ENCODE measurements at regions not wholly inside any gene's neighbourhood (a gene's known extent, or its start where the extent isn't known, plus 50 kb on each side); places are given as distances from the start of the nearest gene placed in this dataset.

- no peak overlapping the region for H3K9ac ChIP-seq (ENCODE audit: low read length)
- no peak overlapping the region for H3K4me3 Mint-ChIP-seq (ENCODE audit: unreplicated experiment)
- H3K4me3 ChIP-seq (ENCODE audit: insufficient read depth, low read depth, low read length) = no peak overlapping the region
- no peaks in the 10 kb centered on the region for H3K27me3 ChIP-seq (ENCODE audit: insufficient read depth, low read length)
- DNase-seq (ENCODE audit: low read depth) = no peak
- no peaks in the 10 kb centered on the region for H3K36me3 ChIP-seq (ENCODE audit: insufficient read depth, low read length)
- no peak overlapping the region for H3K4me2 ChIP-seq (ENCODE audit: low read length)
- no peak for FAIRE-seq
- no peaks in the 10 kb centered on the region for H4K20me1 ChIP-seq (ENCODE audit: insufficient read depth, low read length)
- H3K9me3 ChIP-seq (ENCODE audit: insufficient read depth, low read depth, low read length) = no peaks in the 10 kb centered on the region
- H2AFZ ChIP-seq (ENCODE audit: low read depth, low read length) = no peak overlapping the region
- no peaks in the 10 kb centered on the region for H3K36me3 Mint-ChIP-seq (ENCODE audit: low read depth, unreplicated experiment)
- H3K4me1 Mint-ChIP-seq (ENCODE audit: low read depth, unreplicated experiment) = no peaks in the 10 kb centered on the region
- no peaks in the 10 kb centered on the region for H3K27me3 Mint-ChIP-seq (ENCODE audit: low read depth, unreplicated experiment)
- H3K79me2 ChIP-seq (ENCODE audit: insufficient read depth, low read length) = no peaks in the 10 kb centered on the region
- TF ChIP-seq EZH2 (IDR thresholded peaks at IDR 0.05; ENCODE audit: insufficient read depth, low read length) = no peak
- TF ChIP-seq, protein P1, sequence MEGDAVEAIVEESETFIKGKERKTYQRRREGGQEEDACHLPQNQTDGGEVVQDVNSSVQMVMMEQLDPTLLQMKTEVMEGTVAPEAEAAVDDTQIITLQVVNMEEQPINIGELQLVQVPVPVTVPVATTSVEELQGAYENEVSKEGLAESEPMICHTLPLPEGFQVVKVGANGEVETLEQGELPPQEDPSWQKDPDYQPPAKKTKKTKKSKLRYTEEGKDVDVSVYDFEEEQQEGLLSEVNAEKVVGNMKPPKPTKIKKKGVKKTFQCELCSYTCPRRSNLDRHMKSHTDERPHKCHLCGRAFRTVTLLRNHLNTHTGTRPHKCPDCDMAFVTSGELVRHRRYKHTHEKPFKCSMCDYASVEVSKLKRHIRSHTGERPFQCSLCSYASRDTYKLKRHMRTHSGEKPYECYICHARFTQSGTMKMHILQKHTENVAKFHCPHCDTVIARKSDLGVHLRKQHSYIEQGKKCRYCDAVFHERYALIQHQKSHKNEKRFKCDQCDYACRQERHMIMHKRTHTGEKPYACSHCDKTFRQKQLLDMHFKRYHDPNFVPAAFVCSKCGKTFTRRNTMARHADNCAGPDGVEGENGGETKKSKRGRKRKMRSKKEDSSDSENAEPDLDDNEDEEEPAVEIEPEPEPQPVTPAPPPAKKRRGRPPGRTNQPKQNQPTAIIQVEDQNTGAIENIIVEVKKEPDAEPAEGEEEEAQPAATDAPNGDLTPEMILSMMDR (IDR thresholded peaks at IDR 0.05; ENCODE audit: insufficient read depth, low read depth, low read length) = no peak
- H3K9me3 Mint-ChIP-seq (ENCODE audit: unreplicated experiment) = no peaks in the 10 kb centered on the region
- no peak overlapping the region for H3K27ac ChIP-seq (ENCODE audit: low read depth, low read length)
- H3K27ac Mint-ChIP-seq (ENCODE audit: unreplicated experiment) = no peak overlapping the region
- H3K4me1 ChIP-seq (ENCODE audit: insufficient read depth, low read length) = no peaks in the 10 kb centered on the region
These were observed 944.0 kb upstream of the CITED2 start for GRCh38 chr6:140318408-140318807.

DNA sequence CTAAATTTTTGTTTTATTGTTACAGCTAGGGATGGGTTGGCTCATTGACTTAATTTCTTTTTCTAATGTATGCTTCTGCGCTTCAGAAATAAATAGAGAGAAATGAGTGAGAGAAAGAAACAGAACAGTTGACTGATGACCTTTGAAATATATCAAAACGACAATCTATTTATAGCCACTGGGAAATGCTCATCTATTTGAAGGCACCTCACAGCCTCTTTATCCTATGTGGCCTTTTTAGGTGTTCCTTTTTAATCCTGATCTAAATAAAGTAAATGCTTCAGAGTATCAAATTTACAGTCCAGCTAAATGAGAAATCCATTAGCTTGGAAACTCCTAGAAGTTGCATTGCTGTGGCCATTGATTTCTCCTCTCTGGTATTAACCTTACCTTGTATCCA is 943.5 kb upstream of the CITED2 start:
- Histone ChIP-seq H3K4me2 (ENCODE audit: low read length) (no peak overlapping the region), H2AFZ (ENCODE audit: low read depth, low read length) (no peak overlapping the region), H3K79me2 (ENCODE audit: insufficient read depth, low read length) (no peaks in the 10 kb centered on the region), H3K9me3 (ENCODE audit: insufficient read depth, low read depth, low read length) (no peaks in the 10 kb centered on the region), H3K27ac (ENCODE audit: low read depth, low read length) (no peak overlapping the region), H3K36me3 (ENCODE audit: insufficient read depth, low read length) (no peaks in the 10 kb centered on the region), H3K4me1 (ENCODE audit: insufficient read depth, low read length) (no peaks in the 10 kb centered on the region), H3K27me3 (ENCODE audit: insufficient read depth, low read length) (no peaks in the 10 kb centered on the region), H4K20me1 (ENCODE audit: insufficient read depth, low read length) (no peaks in the 10 kb centered on the region), H3K9ac (ENCODE audit: low read length) (no peak overlapping the region), H3K4me3 (ENCODE audit: insufficient read depth, low read depth, low read length) (no peak overlapping the region)
- no peaks in the 10 kb centered on the region for H3K36me3 Mint-ChIP-seq (ENCODE audit: low read depth, unreplicated experiment)
- H3K27ac Mint-ChIP-seq (ENCODE audit: unreplicated experiment) = no peak overlapping the region
- H3K4me1 Mint-ChIP-seq (ENCODE audit: low read depth, unreplicated experiment) = no peaks in the 10 kb centered on the region
- FAIRE-seq (no peak), DNase-seq (ENCODE audit: low read depth) (no peak)
- TF ChIP-seq, protein P1 (IDR thresholded peaks at IDR 0.05; ENCODE audit: insufficient read depth, low read depth, low read length) = no peak
- no peak for TF ChIP-seq EZH2 (IDR thresholded peaks at IDR 0.05; ENCODE audit: insufficient read depth, low read length)
- no peak overlapping the region for H3K4me3 Mint-ChIP-seq (ENCODE audit: unreplicated experiment)
- no peaks in the 10 kb centered on the region for H3K9me3 Mint-ChIP-seq (ENCODE audit: unreplicated experiment)
- no peaks in the 10 kb centered on the region for H3K27me3 Mint-ChIP-seq (ENCODE audit: low read depth, unreplicated experiment)

GRCh38 chr6:140316966-140317365 is 942.5 kb upstream of the CITED2 start:
- no peak overlapping the region for H3K4me3 Mint-ChIP-seq (ENCODE audit: unreplicated experiment)
- Histone ChIP-seq H4K20me1 (ENCODE audit: insufficient read depth, low read length) (no peaks in the 10 kb centered on the region), H3K79me2 (ENCODE audit: insufficient read depth, low read length) (no peaks in the 10 kb centered on the region), H3K36me3 (ENCODE audit: insufficient read depth, low read length) (no peaks in the 10 kb centered on the region), H3K4me1 (ENCODE audit: insufficient read depth, low read length) (no peaks in the 10 kb centered on the region), H3K27me3 (ENCODE audit: insufficient read depth, low read length) (no peaks in the 10 kb centered on the region), H3K4me3 (ENCODE audit: insufficient read depth, low read depth, low read length) (no peak overlapping the region), H3K9me3 (ENCODE audit: insufficient read depth, low read depth, low read length) (no peaks in the 10 kb centered on the region), H3K9ac (ENCODE audit: low read length) (no peak overlapping the region), H3K4me2 (ENCODE audit: low read length) (no peak overlapping the region), H3K27ac (ENCODE audit: low read depth, low read length) (no peak overlapping the region), H2AFZ (ENCODE audit: low read depth, low read length) (no peak overlapping the region)
- no peaks in the 10 kb centered on the region for H3K9me3 Mint-ChIP-seq (ENCODE audit: unreplicated experiment)
- no peaks in the 10 kb centered on the region for H3K4me1 Mint-ChIP-seq (ENCODE audit: low read depth, unreplicated experiment)
- DNase-seq (ENCODE audit: low read depth) (no peak), FAIRE-seq (no peak)
- TF ChIP-seq EZH2 (IDR thresholded peaks at IDR 0.05; ENCODE audit: insufficient read depth, low read length) = no peak
- TF ChIP-seq, protein P1 (IDR thresholded peaks at IDR 0.05; ENCODE audit: insufficient read depth, low read depth, low read length) = no peak
- H3K27ac Mint-ChIP-seq (ENCODE audit: unreplicated experiment) = no peak overlapping the region
- H3K27me3 Mint-ChIP-seq (ENCODE audit: low read depth, unreplicated experiment) = no peaks in the 10 kb centered on the region
- H3K36me3 Mint-ChIP-seq (ENCODE audit: low read depth, unreplicated experiment) = no peaks in the 10 kb centered on the region
